GM06990 (cell line): ENCODE measurements at regions not wholly inside any gene's neighbourhood (a gene's known extent, or its start where the extent isn't known, plus 50 kb on each side); places are given as distances from the start of the nearest gene placed in this dataset.
A peak's percentile ranks its signal among the peaks of the same experiment; 100 is the strongest.

Source experiments
- DNase-seq: peaks from one replicate; pipeline ENCODE4 v3.0.0-alpha.2; 2011; ENCODE audit not compliant: insufficient read length; ENCODE audit errors: extremely low read depth
- H3K27me3 ChIP-seq: replicated peaks from 2 replicates; pipeline ENCODE4 v1.6.0; 2011; ENCODE audit warnings: low read length; ENCODE audit not compliant: control insufficient read depth, insufficient read depth
- H3K36me3 ChIP-seq: 2 replicates; pipeline ENCODE4 v1.5.1; 2011; ENCODE audit warnings: low read length; ENCODE audit not compliant: control insufficient read depth, insufficient read depth
- H3K4me3 ChIP-seq: replicated peaks from 2 replicates; pipeline ENCODE4 v1.5.1; 2011; ENCODE audit warnings: low read depth, mild to moderate bottlenecking, control low read depth, low read length
- CTCF ChIP-seq: IDR thresholded peaks from 2 replicates; pipeline ENCODE4 v1.5.1; 2011; ENCODE audit warnings: low read length, control low read depth, mild to moderate bottlenecking, inconsistent platforms; ENCODE audit not compliant: insufficient read depth, poor library complexity, severe bottlenecking

- Histone ChIP-seq H3K27me3 (peaks cover 2% of the 10 kb centered on the region), H3K36me3 (no peaks in the 10 kb centered on the region), H3K4me3 (no peak overlapping the region)
- TF ChIP-seq CTCF = no peak
- DNase-seq = no peak
These were observed 80.1 kb upstream of the TP53I11 start for GRCh38 chr11:45030778-45031177.

- Histone ChIP-seq H3K4me3 (no peak overlapping the region), H3K27me3 (peaks cover 2% of the 10 kb centered on the region), H3K36me3 (no peaks in the 10 kb centered on the region)
- TF ChIP-seq CTCF = no peak
- peak; percentile 40 for DNase-seq
These were observed 81.3 kb upstream of the TP53I11 start for GRCh38 chr11:45031912-45032519.

- H3K4me3 ChIP-seq = no peak overlapping the region
- H3K36me3 ChIP-seq = no peaks in the 10 kb centered on the region
- no peaks in the 10 kb centered on the region; the same call in none of the 2 replicates for H3K27me3 ChIP-seq
- no peak for TF ChIP-seq CTCF
- DNase-seq = no peak
These were observed 84.7 kb upstream of the TP53I11 start for GRCh38 chr11:45035413-45035812.

- Histone ChIP-seq H3K36me3 (no peaks in the 10 kb centered on the region), H3K27me3 (no peaks in the 10 kb centered on the region; the same call in none of the 2 replicates), H3K4me3 (no peak overlapping the region)
- no peak for TF ChIP-seq CTCF
- no peak for DNase-seq
These were observed 85.3 kb upstream of the TP53I11 start for GRCh38 chr11:45036010-45036409.

GRCh38 chr11:45036733-45037132 is 86.0 kb upstream of the TP53I11 start:
- Histone ChIP-seq H3K27me3 (no peaks in the 10 kb centered on the region; the same call in none of the 2 replicates), H3K36me3 (no peaks in the 10 kb centered on the region), H3K4me3 (no peak overlapping the region)
- TF ChIP-seq CTCF = no peak
- DNase-seq = no peak
